ENCODE measurements at regions not wholly inside any gene's neighbourhood (a gene's known extent, or its start where the extent isn't known, plus 50 kb on each side); places are given as distances from the start of the nearest gene placed in this dataset.

DNA sequence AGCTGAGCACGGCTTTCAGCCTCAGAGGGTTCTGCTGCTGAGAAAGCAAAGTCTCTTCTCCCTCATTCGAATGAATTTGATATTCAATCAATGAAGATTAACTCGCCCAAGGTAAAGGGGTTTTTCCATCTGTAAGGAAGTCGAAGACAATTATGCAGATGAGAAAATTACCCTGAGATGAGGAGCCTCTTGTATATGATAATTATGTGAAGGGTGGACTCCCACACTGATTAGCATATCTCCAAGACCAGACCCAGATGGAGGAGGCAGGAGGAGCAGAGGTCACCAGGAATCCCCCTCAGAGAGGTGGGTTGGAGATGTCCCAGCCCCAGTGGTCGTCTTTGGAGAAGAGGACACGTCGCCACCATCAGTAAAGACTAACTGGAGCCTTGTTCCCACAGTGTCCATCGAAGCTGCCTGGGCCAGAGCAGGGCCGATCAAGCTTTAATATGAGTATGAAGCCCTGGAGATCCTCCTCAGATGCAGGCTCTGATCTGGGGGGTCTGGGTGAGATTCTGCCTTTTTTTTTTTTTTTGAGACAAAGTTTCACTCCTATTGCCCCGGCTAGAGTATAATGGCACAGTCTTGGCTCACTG, 61.5 kb upstream of the LHX1 start:
- FAIRE-seq (no peak), DNase-seq (no peak)
- Histone ChIP-seq H3K4me1 (ENCODE audit: control insufficient read depth in 2 of 3, insufficient read depth in 2 of 3, low read depth in 1 of 3, low read length in 3 of 3) (no peaks in the 10 kb centered on the region), H3K4me3 (ENCODE audit: low read length in 3 of 3) (no peak overlapping the region), H3K27me3 (ENCODE audit: control insufficient read depth, insufficient read depth, low read length) (no peaks in the 10 kb centered on the region), H3K27ac (ENCODE audit: low read depth in 2 of 2, low read length in 2 of 2) (no peak overlapping the region), H3K9ac (ENCODE audit: low read length in 3 of 3) (no peak overlapping the region), H3K36me3 (ENCODE audit: control insufficient read depth in 2 of 3, insufficient read depth in 3 of 3, low read length in 3 of 3) (no peaks in the 10 kb centered on the region), H3K9me3 (ENCODE audit: control insufficient read depth in 2 of 3, insufficient read depth in 1 of 3, low read length in 3 of 3) (no peaks in the 10 kb centered on the region)
- intact Hi-C loops (cut with DNase I) = no loop called here
- TF ChIP-seq, protein P1, sequence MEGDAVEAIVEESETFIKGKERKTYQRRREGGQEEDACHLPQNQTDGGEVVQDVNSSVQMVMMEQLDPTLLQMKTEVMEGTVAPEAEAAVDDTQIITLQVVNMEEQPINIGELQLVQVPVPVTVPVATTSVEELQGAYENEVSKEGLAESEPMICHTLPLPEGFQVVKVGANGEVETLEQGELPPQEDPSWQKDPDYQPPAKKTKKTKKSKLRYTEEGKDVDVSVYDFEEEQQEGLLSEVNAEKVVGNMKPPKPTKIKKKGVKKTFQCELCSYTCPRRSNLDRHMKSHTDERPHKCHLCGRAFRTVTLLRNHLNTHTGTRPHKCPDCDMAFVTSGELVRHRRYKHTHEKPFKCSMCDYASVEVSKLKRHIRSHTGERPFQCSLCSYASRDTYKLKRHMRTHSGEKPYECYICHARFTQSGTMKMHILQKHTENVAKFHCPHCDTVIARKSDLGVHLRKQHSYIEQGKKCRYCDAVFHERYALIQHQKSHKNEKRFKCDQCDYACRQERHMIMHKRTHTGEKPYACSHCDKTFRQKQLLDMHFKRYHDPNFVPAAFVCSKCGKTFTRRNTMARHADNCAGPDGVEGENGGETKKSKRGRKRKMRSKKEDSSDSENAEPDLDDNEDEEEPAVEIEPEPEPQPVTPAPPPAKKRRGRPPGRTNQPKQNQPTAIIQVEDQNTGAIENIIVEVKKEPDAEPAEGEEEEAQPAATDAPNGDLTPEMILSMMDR (IDR thresholded peaks at IDR 0.05; ENCODE audit: borderline replicate concordance, extremely low read depth, insufficient read depth) = no peak

GRCh38 chr17:36876966-36877365, 60.3 kb upstream of the LHX1 start:
- FAIRE-seq = no peak
- H3K9me3 ChIP-seq (ENCODE audit: control insufficient read depth in 2 of 3, insufficient read depth in 1 of 3, low read length in 3 of 3) = peaks cover 0 to 9% (median 0%) of the 10 kb centered on the region in 3 donors
- TF ChIP-seq, protein P1 (IDR thresholded peaks at IDR 0.05; ENCODE audit: borderline replicate concordance, extremely low read depth, insufficient read depth) = no peak
- DNase-seq = peak in 1 of 5 donors; percentile 44
- H3K9ac ChIP-seq (ENCODE audit: low read length in 3 of 3) = no peak overlapping the region
- H3K27ac ChIP-seq (ENCODE audit: low read depth in 2 of 2, low read length in 2 of 2) = no peak overlapping the region
- H3K27me3 ChIP-seq (ENCODE audit: control insufficient read depth, insufficient read depth, low read length) = no peaks in the 10 kb centered on the region
- H3K4me3 ChIP-seq (ENCODE audit: low read length in 3 of 3) = no peak overlapping the region
- intact Hi-C loops (cut with DNase I) = no loop called here
- no peaks in the 10 kb centered on the region for H3K4me1 ChIP-seq (ENCODE audit: control insufficient read depth in 2 of 3, insufficient read depth in 2 of 3, low read depth in 1 of 3, low read length in 3 of 3)
- H3K36me3 ChIP-seq (ENCODE audit: control insufficient read depth in 2 of 3, insufficient read depth in 3 of 3, low read length in 3 of 3) = no peaks in the 10 kb centered on the region

DNA sequence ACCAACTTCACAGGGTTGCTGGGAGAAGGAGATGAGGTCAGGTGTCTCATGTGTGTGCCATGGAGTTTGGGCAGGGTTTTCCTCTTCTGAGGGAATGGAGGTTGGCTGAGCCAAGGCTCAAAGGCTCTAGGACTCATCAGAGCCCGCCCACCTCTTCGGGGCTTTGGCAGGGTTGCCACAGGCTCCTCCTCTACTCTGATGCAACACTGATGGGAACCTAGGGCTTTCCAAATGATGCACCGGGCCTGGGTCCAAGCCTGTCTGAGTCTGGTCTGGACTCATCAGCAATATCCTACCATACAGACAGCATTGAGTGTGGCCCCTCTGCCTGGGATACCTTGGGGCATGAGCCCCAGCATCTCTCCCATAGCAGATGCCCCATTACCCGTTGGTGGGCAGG, 59.5 kb upstream of the LHX1 start:
- Histone ChIP-seq H3K9ac (ENCODE audit: low read length in 3 of 3) (no peak overlapping the region), H3K36me3 (ENCODE audit: control insufficient read depth in 2 of 3, insufficient read depth in 3 of 3, low read length in 3 of 3) (no peaks in the 10 kb centered on the region), H3K27me3 (ENCODE audit: control insufficient read depth, insufficient read depth, low read length) (no peaks in the 10 kb centered on the region), H3K9me3 (ENCODE audit: control insufficient read depth in 2 of 3, insufficient read depth in 1 of 3, low read length in 3 of 3) (peaks cover 0 to 9% (median 0%) of the 10 kb centered on the region in 3 donors), H3K4me1 (ENCODE audit: control insufficient read depth in 2 of 3, insufficient read depth in 2 of 3, low read depth in 1 of 3, low read length in 3 of 3) (no peaks in the 10 kb centered on the region), H3K27ac (ENCODE audit: low read depth in 2 of 2, low read length in 2 of 2) (no peak overlapping the region), H3K4me3 (ENCODE audit: low read length in 3 of 3) (no peak overlapping the region)
- DNase-seq = no peak
- intact Hi-C loops (cut with DNase I) = no loop called here
- no peak for FAIRE-seq
- TF ChIP-seq, protein P1 (IDR thresholded peaks at IDR 0.05; ENCODE audit: borderline replicate concordance, extremely low read depth, insufficient read depth) = no peak

- H3K27ac ChIP-seq (ENCODE audit: low read depth in 2 of 2, low read length in 2 of 2) = no peak overlapping the region
- no peak overlapping the region for H3K4me3 ChIP-seq (ENCODE audit: low read length in 3 of 3)
- DNase-seq = no peak
- no peaks in the 10 kb centered on the region for H3K27me3 ChIP-seq (ENCODE audit: control insufficient read depth, insufficient read depth, low read length)
- TF ChIP-seq, protein P1 (IDR thresholded peaks at IDR 0.05; ENCODE audit: borderline replicate concordance, extremely low read depth, insufficient read depth) = no peak
- no peak for FAIRE-seq
- no peaks in the 10 kb centered on the region for H3K36me3 ChIP-seq (ENCODE audit: control insufficient read depth in 2 of 3, insufficient read depth in 3 of 3, low read length in 3 of 3)
- intact Hi-C loops (cut with DNase I) = no loop called here
- peaks cover 0 to 9% (median 0%) of the 10 kb centered on the region in 3 donors for H3K9me3 ChIP-seq (ENCODE audit: control insufficient read depth in 2 of 3, insufficient read depth in 1 of 3, low read length in 3 of 3)
- no peak overlapping the region for H3K9ac ChIP-seq (ENCODE audit: low read length in 3 of 3)
- H3K4me1 ChIP-seq (ENCODE audit: control insufficient read depth in 2 of 3, insufficient read depth in 2 of 3, low read depth in 1 of 3, low read length in 3 of 3) = no peaks in the 10 kb centered on the region
Observed at GRCh38 chr17:36878216-36878615, 59.1 kb upstream of the LHX1 start.

Measured in kidney (tissue), 13 donors.